Keratinocyte (primary cell): ENCODE measurements at regions not wholly inside any gene's neighbourhood (a gene's known extent, or its start where the extent isn't known, plus 50 kb on each side); places are given as distances from the start of the nearest gene placed in this dataset.

Source experiments
- CTCF ChIP-seq, 3 experiments: IDR thresholded peaks in 1 of 3; conservative IDR thresholded peaks in 1 of 3; optimal IDR thresholded peaks in 1 of 3; 2 replicates in 2 of 3; 3 replicates in 1 of 3; pipeline versions ENCODE3 to v1.5.1; 2011; ENCODE audit warnings: low read length in 3 of 3, mild to moderate bottlenecking in 3 of 3, moderate library complexity in 2 of 3, control low read depth in 1 of 3, inconsistent platforms in 1 of 3; ENCODE audit not compliant: insufficient read depth in 2 of 3; ENCODE audit errors: extremely low read depth in 1 of 3
- EZH2 ChIP-seq: IDR thresholded peaks from one replicate; pipeline ENCODE4 v1.6.1; 2012; ENCODE audit warnings: inconsistent platforms, mild to moderate bottlenecking, low read length, moderate library complexity

GRCh38 chr13:44004878-44005277 is 125.2 kb downstream of the LACC1 start:
- TF ChIP-seq CTCF (optimal IDR thresholded peaks at IDR 0.05 in 1 of 3, IDR thresholded peaks at IDR 0.05 in 1 of 3, conservative IDR thresholded peaks at IDR 0.05 in 1 of 3; ENCODE audit: extremely low read depth in 1 of 3, insufficient read depth in 2 of 3, low read length in 3 of 3) (no peak), EZH2 (no peak)
